Astrocyte (in vitro differentiated cells and primary cell): ENCODE measurements at regions not wholly inside any gene's neighbourhood (a gene's known extent, or its start where the extent isn't known, plus 50 kb on each side); places are given as distances from the start of the nearest gene placed in this dataset.

Experiments used
- DNase-seq: peaks from one replicate; pipeline ENCODE4 v3.0.0-alpha.2; 2010; ENCODE audit warnings: low read depth
- FAIRE-seq: peaks from 2 replicates; lab custom pipeline; 2011; peaks lifted over from hg19 to GRCh38; lab: Jason Lieb, UNC
- H2AFZ ChIP-seq: 2 replicates; pipeline ENCODE4 v1.6.0; 2012; ENCODE audit warnings: low read depth, low read length, inconsistent platforms
- H3K27ac ChIP-seq: 2 replicates; pipeline ENCODE4 v1.5.1; 2011; ENCODE audit warnings: low read depth, low read length, inconsistent platforms
- H3K27me3 ChIP-seq: 2 replicates; pipeline ENCODE4 v1.6.0; 2011; ENCODE audit warnings: low read length, inconsistent platforms; ENCODE audit not compliant: insufficient read depth
- H3K36me3 ChIP-seq: 2 replicates; pipeline ENCODE4 v1.5.1; 2011; ENCODE audit warnings: low read length, inconsistent platforms; ENCODE audit not compliant: insufficient read depth
- H3K4me1 ChIP-seq: 2 replicates; pipeline ENCODE4 v1.5.1; 2011; ENCODE audit warnings: low read length, inconsistent platforms; ENCODE audit not compliant: insufficient read depth
- H3K4me2 ChIP-seq: 2 replicates; pipeline ENCODE4 v1.6.0; 2012; ENCODE audit warnings: low read length, inconsistent platforms
- H3K4me3 ChIP-seq: 2 replicates; pipeline ENCODE4 v1.5.1; 2011; ENCODE audit warnings: low read depth, mild to moderate bottlenecking, low read length, inconsistent platforms; ENCODE audit not compliant: insufficient read depth
- H3K79me2 ChIP-seq: 2 replicates; pipeline ENCODE4 v1.6.0; 2012; ENCODE audit warnings: mild to moderate bottlenecking, low read length, inconsistent platforms; ENCODE audit not compliant: insufficient read depth
- H3K9ac ChIP-seq: 2 replicates; pipeline ENCODE4 v1.6.0; 2012; ENCODE audit warnings: mild to moderate bottlenecking, low read length, inconsistent platforms
- H3K9me3 ChIP-seq: 2 replicates; pipeline ENCODE4 v1.5.1; 2012; ENCODE audit warnings: low read depth, mild to moderate bottlenecking, low read length, inconsistent platforms; ENCODE audit not compliant: insufficient read depth
- H4K20me1 ChIP-seq: 2 replicates; pipeline ENCODE4 v1.6.0; 2012; ENCODE audit warnings: low read length, inconsistent platforms; ENCODE audit not compliant: insufficient read depth
- H3K27ac Mint-ChIP-seq: one replicate; pipeline ENCODE4 v1.8.0; 2021; ENCODE audit warnings: mild to moderate bottlenecking, mixed read lengths; ENCODE audit not compliant: unreplicated experiment
- H3K27me3 Mint-ChIP-seq: one replicate; pipeline ENCODE4 v1.8.0; 2021; ENCODE audit warnings: low read depth, mixed read lengths; ENCODE audit not compliant: unreplicated experiment
- H3K36me3 Mint-ChIP-seq: one replicate; pipeline ENCODE4 v1.8.0; 2021; ENCODE audit warnings: low read depth, mixed read lengths; ENCODE audit not compliant: unreplicated experiment
- H3K4me1 Mint-ChIP-seq: one replicate; pipeline ENCODE4 v1.8.0; 2021; ENCODE audit warnings: low read depth, mixed read lengths; ENCODE audit not compliant: unreplicated experiment
- H3K4me3 Mint-ChIP-seq: one replicate; pipeline ENCODE4 v1.8.0; 2021; ENCODE audit warnings: mild to moderate bottlenecking, moderate library complexity, mixed read lengths; ENCODE audit not compliant: unreplicated experiment
- H3K9me3 Mint-ChIP-seq: one replicate; pipeline ENCODE4 v1.8.0; 2021; ENCODE audit warnings: mild to moderate bottlenecking, mixed read lengths; ENCODE audit not compliant: unreplicated experiment
- EZH2 ChIP-seq: IDR thresholded peaks from 2 replicates; pipeline ENCODE4 v1.6.1; 2012; ENCODE audit warnings: mild to moderate bottlenecking, low read length, inconsistent platforms; ENCODE audit not compliant: insufficient read depth
- TF ChIP-seq, protein P1 (sequence below): IDR thresholded peaks from 2 replicates; pipeline ENCODE4 v1.5.1; 2011; ENCODE audit warnings: low read depth, mild to moderate bottlenecking, inconsistent platforms, low read length, moderate library complexity; ENCODE audit not compliant: insufficient read depth

DNA sequence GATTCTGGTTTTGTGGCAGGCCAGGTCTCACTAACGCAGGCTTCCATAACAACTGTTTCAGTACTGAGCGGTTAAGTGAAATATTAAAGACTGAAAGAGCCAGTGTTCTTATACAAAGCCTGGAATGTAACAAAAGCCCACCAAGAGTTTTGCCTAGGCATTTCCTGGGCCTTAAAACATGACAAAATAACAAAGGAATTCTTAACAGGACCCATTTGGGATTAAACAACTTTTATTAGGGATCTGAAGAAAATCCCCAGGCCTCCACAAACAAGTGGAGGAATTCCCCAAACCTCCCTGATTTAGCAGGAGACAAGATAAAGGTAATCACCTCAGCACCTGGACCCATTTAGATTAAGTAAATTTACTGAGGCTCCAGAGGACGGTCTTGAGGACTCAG lies 799.7 kb upstream of the SPRY2 start:
- Histone ChIP-seq H3K4me2 (no peak overlapping the region), H3K27ac (no peak overlapping the region), H3K9me3 (no peaks in the 10 kb centered on the region), H3K9ac (no peak overlapping the region), H3K36me3 (no peaks in the 10 kb centered on the region), H3K4me1 (no peaks in the 10 kb centered on the region), H4K20me1 (no peaks in the 10 kb centered on the region), H3K27me3 (no peaks in the 10 kb centered on the region), H3K79me2 (no peaks in the 10 kb centered on the region), H3K4me3 (no peak overlapping the region), H2AFZ (no peak overlapping the region)
- no peak overlapping the region for H3K27ac Mint-ChIP-seq
- no peaks in the 10 kb centered on the region for H3K27me3 Mint-ChIP-seq
- no peaks in the 10 kb centered on the region for H3K36me3 Mint-ChIP-seq
- no peak for DNase-seq
- H3K4me3 Mint-ChIP-seq, result no peak overlapping the region
- H3K4me1 Mint-ChIP-seq, result peaks cover 14% of the 10 kb centered on the region
- H3K9me3 Mint-ChIP-seq, result peaks cover 1% of the 10 kb centered on the region
- FAIRE-seq, result no peak
- no peak for TF ChIP-seq EZH2
- TF ChIP-seq, protein P1, sequence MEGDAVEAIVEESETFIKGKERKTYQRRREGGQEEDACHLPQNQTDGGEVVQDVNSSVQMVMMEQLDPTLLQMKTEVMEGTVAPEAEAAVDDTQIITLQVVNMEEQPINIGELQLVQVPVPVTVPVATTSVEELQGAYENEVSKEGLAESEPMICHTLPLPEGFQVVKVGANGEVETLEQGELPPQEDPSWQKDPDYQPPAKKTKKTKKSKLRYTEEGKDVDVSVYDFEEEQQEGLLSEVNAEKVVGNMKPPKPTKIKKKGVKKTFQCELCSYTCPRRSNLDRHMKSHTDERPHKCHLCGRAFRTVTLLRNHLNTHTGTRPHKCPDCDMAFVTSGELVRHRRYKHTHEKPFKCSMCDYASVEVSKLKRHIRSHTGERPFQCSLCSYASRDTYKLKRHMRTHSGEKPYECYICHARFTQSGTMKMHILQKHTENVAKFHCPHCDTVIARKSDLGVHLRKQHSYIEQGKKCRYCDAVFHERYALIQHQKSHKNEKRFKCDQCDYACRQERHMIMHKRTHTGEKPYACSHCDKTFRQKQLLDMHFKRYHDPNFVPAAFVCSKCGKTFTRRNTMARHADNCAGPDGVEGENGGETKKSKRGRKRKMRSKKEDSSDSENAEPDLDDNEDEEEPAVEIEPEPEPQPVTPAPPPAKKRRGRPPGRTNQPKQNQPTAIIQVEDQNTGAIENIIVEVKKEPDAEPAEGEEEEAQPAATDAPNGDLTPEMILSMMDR, result no peak

DNA sequence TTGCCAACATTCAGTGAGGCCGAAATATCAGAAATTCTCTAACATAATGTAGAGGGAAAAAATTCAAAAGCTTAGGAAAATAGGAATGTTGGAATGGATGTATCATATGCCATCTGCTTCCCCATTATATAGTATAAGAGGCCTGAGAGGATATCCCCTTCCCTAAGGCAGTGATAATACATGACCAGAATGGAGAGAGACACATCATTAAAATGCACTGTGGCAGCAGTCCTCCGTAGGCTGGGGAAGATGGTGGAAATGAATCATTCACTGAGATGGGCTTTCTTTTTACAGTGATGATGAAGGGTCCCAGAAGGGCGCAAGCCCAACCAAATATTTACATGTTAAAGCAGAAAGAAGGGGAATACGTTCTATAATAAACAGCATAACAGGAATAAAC lies 799.1 kb upstream of the SPRY2 start:
- no peaks in the 10 kb centered on the region for H3K27me3 Mint-ChIP-seq
- Histone ChIP-seq H4K20me1 (no peaks in the 10 kb centered on the region), H3K4me1 (no peaks in the 10 kb centered on the region), H3K9me3 (no peaks in the 10 kb centered on the region), H2AFZ (no peak overlapping the region), H3K36me3 (no peaks in the 10 kb centered on the region), H3K4me2 (no peak overlapping the region), H3K79me2 (no peaks in the 10 kb centered on the region), H3K27ac (no peak overlapping the region), H3K9ac (no peak overlapping the region), H3K27me3 (no peaks in the 10 kb centered on the region), H3K4me3 (no peak overlapping the region)
- peaks cover 1% of the 10 kb centered on the region for H3K9me3 Mint-ChIP-seq
- H3K4me1 Mint-ChIP-seq, result peaks cover 14% of the 10 kb centered on the region
- H3K36me3 Mint-ChIP-seq, result no peaks in the 10 kb centered on the region
- no peak overlapping the region for H3K27ac Mint-ChIP-seq
- H3K4me3 Mint-ChIP-seq, result no peak overlapping the region
- no peak for DNase-seq
- TF ChIP-seq, protein P1, result no peak
- no peak for TF ChIP-seq EZH2
- no peak for FAIRE-seq

DNA sequence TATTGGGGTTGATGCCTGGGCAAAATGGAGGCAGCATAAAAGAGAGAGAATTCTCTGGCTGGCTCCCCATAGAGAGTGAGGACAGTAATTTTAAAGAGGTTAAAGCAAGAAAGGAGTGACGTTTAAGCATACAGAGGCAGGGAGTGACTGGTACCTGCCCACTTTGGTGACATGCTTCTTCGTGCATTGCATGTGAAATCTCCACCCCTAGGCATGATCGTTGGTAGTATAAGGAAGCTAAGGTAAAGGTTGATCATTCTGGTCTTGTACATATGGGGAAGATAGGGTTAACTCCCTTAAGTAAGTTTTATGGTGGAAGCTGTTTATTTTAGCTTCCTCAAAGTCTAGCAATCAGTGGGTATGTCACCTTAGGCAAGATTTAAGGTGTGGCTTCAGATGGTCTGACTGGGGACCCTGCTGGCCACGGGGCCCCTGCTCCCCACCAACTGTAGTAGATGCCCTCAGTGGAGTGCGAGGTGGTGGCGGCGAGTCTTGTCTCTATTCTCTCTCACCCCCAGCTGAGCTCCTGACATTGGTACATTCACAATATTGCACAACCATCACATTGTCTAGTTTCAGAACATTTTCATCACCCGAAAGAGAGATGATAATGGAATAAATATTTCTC lies 797.5 kb upstream of the SPRY2 start:
- no peak for FAIRE-seq
- Histone ChIP-seq H3K9me3 (no peaks in the 10 kb centered on the region), H4K20me1 (no peaks in the 10 kb centered on the region), H3K9ac (no peak overlapping the region), H3K36me3 (no peaks in the 10 kb centered on the region), H3K27ac (no peak overlapping the region), H3K4me1 (no peaks in the 10 kb centered on the region), H3K4me2 (no peak overlapping the region), H2AFZ (no peak overlapping the region), H3K4me3 (no peak overlapping the region), H3K79me2 (no peaks in the 10 kb centered on the region), H3K27me3 (no peaks in the 10 kb centered on the region)
- Mint-ChIP-seq H3K4me3 (no peak overlapping the region), H3K27ac (no peak overlapping the region), H3K27me3 (no peaks in the 10 kb centered on the region), H3K9me3 (peaks cover 1% of the 10 kb centered on the region), H3K36me3 (no peaks in the 10 kb centered on the region), H3K4me1 (peaks cover 17% of the 10 kb centered on the region)
- no peak for DNase-seq
- TF ChIP-seq EZH2, result no peak
- TF ChIP-seq, protein P1, result no peak
